H1 (cell line): ENCODE measurements at regions not wholly inside any gene's neighbourhood (a gene's known extent, or its start where the extent isn't known, plus 50 kb on each side); places are given as distances from the start of the nearest gene placed in this dataset.

Experiments used
- CTCF ChIA-PET: fragments of 300-600 bp; sonication (Branson Sonifier 250); formaldehyde crosslinking; loops from one replicate; lab custom pipeline; 2021; ENCODE audit not compliant: partially characterized antibody; lab: Charles Lee
- POLR2A ChIA-PET: fragments of 300-600 bp; sonication (Branson Sonifier 250); formaldehyde crosslinking; loops from one replicate; lab custom pipeline; 2021; ENCODE audit warnings: inconsistent platforms; ENCODE audit not compliant: partially characterized antibody; lab: Charles Lee
- DNase-seq, 2 experiments: peaks; one replicate each; pipeline versions ENCODE4 v3.0.0 to v3.0.0-alpha.2; 2010 to 2022; ENCODE audit warnings: low spot score in 2 of 2, low read depth in 1 of 2, mixed read lengths in 1 of 2
- FAIRE-seq: peaks from 2 replicates; lab custom pipeline; 2011; peaks lifted over from hg19 to GRCh38; lab: Jason Lieb, UNC
- H2AFZ ChIP-seq: 2 replicates; pipeline ENCODE4 v1.8.1; 2012; ENCODE audit warnings: low read length, inconsistent platforms
- H2AK5ac ChIP-seq: 2 replicates; pipeline ENCODE4 v1.6.1; 2013; ENCODE audit warnings: low read depth, low read length
- H2BK120ac ChIP-seq: replicated peaks from 2 replicates; pipeline ENCODE3; 2013; ENCODE audit warnings: low read depth, low read length, inconsistent platforms
- H2BK12ac ChIP-seq: 2 replicates; pipeline ENCODE4 v1.6.1; 2013; ENCODE audit warnings: low read depth, low read length
- H2BK15ac ChIP-seq: 2 replicates; pipeline ENCODE4 v1.6.1; 2013; ENCODE audit warnings: low read length
- H2BK20ac ChIP-seq: 2 replicates; pipeline ENCODE4 v1.6.1; 2013; ENCODE audit warnings: low read length
- H2BK5ac ChIP-seq: 2 replicates; pipeline ENCODE4 v1.6.1; 2013; ENCODE audit warnings: low read depth, low read length
- H3K14ac ChIP-seq: 2 replicates; pipeline ENCODE4 v1.6.1; 2013; ENCODE audit warnings: inconsistent platforms; ENCODE audit not compliant: insufficient read length
- H3K18ac ChIP-seq: 2 replicates; pipeline ENCODE4 v1.6.1; 2013; ENCODE audit warnings: low read length; ENCODE audit errors: extremely low read depth
- H3K23ac ChIP-seq: 2 replicates; pipeline ENCODE4 v1.6.1; 2013; ENCODE audit warnings: inconsistent platforms; ENCODE audit not compliant: insufficient read length
- H3K23me2 ChIP-seq: 2 replicates; pipeline ENCODE4 v1.6.1; 2013; ENCODE audit warnings: low read depth, low read length
- H3K27ac ChIP-seq: 2 replicates; pipeline ENCODE4 v1.6.1; 2011; ENCODE audit warnings: low read depth, low read length, inconsistent platforms
- H3K27me3 ChIP-seq, 4 experiments: replicated peaks in 1 of 4; 1 replicate in 1 of 4; 2 replicates in 3 of 4; pipeline versions ENCODE4 v1.6.1 to v1.8.1; 2011 to 2013; ENCODE audit warnings: low read length in 3 of 4, mild to moderate bottlenecking in 3 of 4, inconsistent platforms in 2 of 4, mixed read lengths in 2 of 4, moderate library complexity in 1 of 4; ENCODE audit not compliant: control insufficient read depth in 3 of 4, insufficient read depth in 3 of 4; ENCODE audit errors: extremely low read depth in 1 of 4
- H3K36me3 ChIP-seq, 4 experiments: 2 replicates each; pipeline versions ENCODE4 v1.6.1 to v1.8.1; 2011 to 2013; ENCODE audit warnings: mild to moderate bottlenecking in 4 of 4, low read length in 3 of 4, moderate library complexity in 2 of 4, control low read depth in 1 of 4, inconsistent platforms in 1 of 4; ENCODE audit not compliant: insufficient read depth in 4 of 4, control insufficient read depth in 2 of 4
- H3K4ac ChIP-seq: replicated peaks from 2 replicates; pipeline ENCODE3; 2013; ENCODE audit warnings: low read length, low read depth, mixed read lengths, inconsistent platforms; ENCODE audit not compliant: insufficient read length
- H3K4me1 ChIP-seq, 4 experiments: replicated peaks in 1 of 4; 1 replicate in 1 of 4; 2 replicates in 3 of 4; pipeline versions ENCODE4 v1.6.1 to v1.8.1; 2011 to 2013; ENCODE audit warnings: low read length in 3 of 4, inconsistent platforms in 2 of 4, mixed read lengths in 1 of 4; ENCODE audit not compliant: insufficient read depth in 4 of 4, control insufficient read depth in 3 of 4
- H3K4me2 ChIP-seq, 2 experiments: 2 replicates each; pipeline versions ENCODE4 v1.6.1 to v1.8.1; 2011 to 2013; ENCODE audit warnings: low read depth in 2 of 2, low read length in 2 of 2, control low read depth in 1 of 2, inconsistent platforms in 1 of 2, mild to moderate bottlenecking in 1 of 2; ENCODE audit not compliant: insufficient read depth in 1 of 2
- H3K4me3 ChIP-seq, 4 experiments: fragments of 200-600, 300-600 bp in 1 of 4; sonication (generic), shearing (Covaris generic), sonication (Bioruptor Twin) in 1 of 4; 2 replicates each; pipeline versions ENCODE4 v1.5.1 to v1.8.1; 2011 to 2016; ENCODE audit warnings: low read length in 4 of 4, low read depth in 3 of 4, control low read depth in 2 of 4, inconsistent platforms in 2 of 4, mild to moderate bottlenecking in 2 of 4, mixed read lengths in 1 of 4, moderate library complexity in 1 of 4; ENCODE audit not compliant: insufficient read depth in 2 of 4; ENCODE audit errors: extremely low read depth in 1 of 4
- H3K56ac ChIP-seq: replicated peaks from 2 replicates; pipeline ENCODE3; 2013; ENCODE audit warnings: low read depth, mild to moderate bottlenecking, mixed read lengths, low read length, inconsistent platforms; ENCODE audit not compliant: insufficient read length
- H3K79me1 ChIP-seq: 2 replicates; pipeline ENCODE4 v1.6.1; 2013; ENCODE audit warnings: low read depth, low read length, control low read depth
- H3K79me2 ChIP-seq, 2 experiments: 2 replicates each; pipeline versions ENCODE4 v1.6.1 to v1.8.1; 2012 to 2013; ENCODE audit warnings: low read length in 2 of 2, mild to moderate bottlenecking in 2 of 2, inconsistent platforms in 1 of 2; ENCODE audit not compliant: insufficient read depth in 2 of 2, control insufficient read depth in 1 of 2
- H3K9ac ChIP-seq, 4 experiments: replicated peaks in 1 of 4; 1 replicate in 1 of 4; 2 replicates in 3 of 4; pipeline versions ENCODE4 v1.6.1 to v1.8.1; 2011 to 2013; ENCODE audit warnings: low read depth in 3 of 4, low read length in 3 of 4, control low read depth in 2 of 4, mild to moderate bottlenecking in 2 of 4, moderate library complexity in 2 of 4, inconsistent platforms in 1 of 4; ENCODE audit errors: extremely low read depth in 1 of 4
- H3K9me3 ChIP-seq, 2 experiments: 2 replicates each; pipeline versions ENCODE4 v1.6.1 to v1.8.1; 2012 to 2013; ENCODE audit warnings: mild to moderate bottlenecking in 2 of 2, moderate library complexity in 2 of 2, control low read depth in 1 of 2, inconsistent platforms in 1 of 2, low read depth in 1 of 2, low read length in 1 of 2, mixed read lengths in 1 of 2; ENCODE audit not compliant: insufficient read depth in 2 of 2
- H4K20me1 ChIP-seq, 2 experiments: replicated peaks in 1 of 2; 2 replicates each; pipeline versions ENCODE3 to v1.8.1; 2011 to 2013; ENCODE audit warnings: inconsistent platforms in 2 of 2, low read length in 2 of 2, mild to moderate bottlenecking in 1 of 2; ENCODE audit not compliant: insufficient read depth in 2 of 2, control insufficient read depth in 1 of 2
- H4K5ac ChIP-seq: 2 replicates; pipeline ENCODE4 v1.6.1; 2013; ENCODE audit warnings: low read length, low read depth, mixed read lengths, inconsistent platforms; ENCODE audit not compliant: insufficient read length
- H4K8ac ChIP-seq: 2 replicates; pipeline ENCODE4 v1.8.0; 2013; ENCODE audit warnings: mild to moderate bottlenecking, moderate library complexity, low read length, inconsistent platforms; ENCODE audit not compliant: insufficient read depth; ENCODE audit errors: extremely low read depth
- H4K91ac ChIP-seq: replicated peaks from 2 replicates; pipeline ENCODE3; 2013; ENCODE audit warnings: low read length, mixed read lengths, inconsistent platforms; ENCODE audit not compliant: insufficient read length
- BACH1 ChIP-seq: IDR thresholded peaks from 2 replicates; pipeline ENCODE4 v1.6.1; 2012; ENCODE audit warnings: low read length, improper control_type of control experiment
- CBX8 ChIP-seq: fragments of 300-800, 300-1000 bp; sonication (generic); IDR thresholded peaks from 2 replicates; pipeline ENCODE4 v1.7.1; 2016; ENCODE audit warnings: low read depth, low read length, borderline replicate concordance
- CEBPB ChIP-seq: IDR thresholded peaks from 2 replicates; pipeline ENCODE4 v1.6.1; 2012; ENCODE audit warnings: low read depth, low read length
- CHD1 ChIP-seq: IDR thresholded peaks from 2 replicates; pipeline ENCODE4 v1.6.1; 2012; ENCODE audit warnings: low read depth, low read length, improper control_type of control experiment
- CHD2 ChIP-seq: IDR thresholded peaks from 2 replicates; pipeline ENCODE4 v1.6.1; 2012; ENCODE audit warnings: low read length, improper control_type of control experiment
- JUND ChIP-seq: IDR thresholded peaks from 2 replicates; pipeline ENCODE4 v1.6.1; 2011; ENCODE audit warnings: mild to moderate bottlenecking, improper control_type of control experiment, low read length
- KDM5A ChIP-seq: fragments of 200-600 bp; IDR thresholded peaks from 2 replicates; pipeline ENCODE4 v1.7.1; 2012; ENCODE audit warnings: mild to moderate bottlenecking, low read length, inconsistent platforms, mixed read lengths
- RNF2 ChIP-seq: fragments of 200-900, 300-1000 bp; sonication (generic); IDR thresholded peaks from 2 replicates; pipeline ENCODE4 v1.7.1; 2016; ENCODE audit warnings: borderline replicate concordance, low read depth, mild to moderate bottlenecking, antibody characterized with exemption, low read length; ENCODE audit not compliant: poor library complexity, severe bottlenecking; ENCODE audit errors: missing control alignments
- USF2 ChIP-seq: IDR thresholded peaks from 2 replicates; pipeline ENCODE4 v1.6.1; 2011; ENCODE audit warnings: low read length, improper control_type of control experiment
- WGBS, 2 experiments: shearing (Covaris generic) in 1 of 2; methylation state at CpG; one replicate each; pipeline versions ENCODE4 v1.1.6 to v1.1.7; 2013 to 2015; ENCODE audit warnings: low lambda C conversion rate in 2 of 2, mixed read lengths in 2 of 2, inconsistent platforms in 1 of 2, low coverage in 1 of 2, missing lambda C conversion rate in 1 of 2; ENCODE audit not compliant: insufficient replicate concordance in 2 of 2, insufficient coverage in 1 of 2, insufficient read length in 1 of 2; ENCODE audit errors: extremely low coverage in 1 of 2, missing lambda C conversion rate in 1 of 2; 5-methylcytosine and 5-hydroxymethylcytosine counted together

GRCh38 chr2:239646184-239646583 is 245.4 kb upstream of the HDAC4 start:
- no peak for FAIRE-seq
- CTCF ChIA-PET = no interaction called here
- POLR2A ChIA-PET = no interaction called here

More at GRCh38 chr2:239646184-239646583, 245.4 kb upstream of the HDAC4 start:
- DNase-seq = no peak
- Histone ChIP-seq H3K27ac (no peak overlapping the region), H2AK5ac (no peak overlapping the region), H4K8ac (no peak overlapping the region), H3K9me3 (peaks cover 4 to 9% of the 10 kb centered on the region in 2 experiments; a peak in 2 of 4 replicates), H3K18ac (no peak overlapping the region), H3K9ac (no peak overlapping the region), H3K4me3 (no peak overlapping the region), H3K23me2 (peaks cover 15% of the 10 kb centered on the region; the same call in 1 of the 2 replicates), H3K79me1 (no peaks in the 10 kb centered on the region), H2BK12ac (no peak overlapping the region), H3K23ac (no peak overlapping the region), H4K5ac (no peak overlapping the region), H3K79me2 (no peaks in the 10 kb centered on the region), H2BK15ac (no peak overlapping the region), H2BK5ac (no peak overlapping the region), H2BK120ac (no peak overlapping the region)
- WGBS, 2 experiments = 89% methylated on average over 12 of the region's 14 CpGs; no CpG with 5 or more reads in 1 of the 2 experiments
- TF ChIP-seq CBX8 (no peak), CEBPB (no peak), CHD1 (no peak), KDM5A (no peak), JUND (no peak), BACH1 (no peak), CHD2 (no peak), RNF2 (no peak), USF2 (no peak)
- TF ChIP-seq, all 59 proteins: peak for 0
- Histone ChIP-seq H2AFZ (no peak overlapping the region), H3K4me2 (no peak overlapping the region), H3K27me3 (0 out of 7 replicates have a peak, but pooled peaks cover 0 to 2% (median 0%) of the 10 kb centered on the region in 4 experiments), H3K56ac (no peak overlapping the region), H4K20me1 (peaks cover 0 to 5% of the 10 kb centered on the region in 2 experiments), H3K4me1 (no peaks in the 10 kb centered on the region), H3K36me3 (no peaks in the 10 kb centered on the region), H2BK20ac (no peak overlapping the region), H3K14ac (no peak overlapping the region), H4K91ac (no peak overlapping the region), H3K4ac (no peak overlapping the region)
